Parathyroid adenoma (tissue), 2 donors: ENCODE measurements at regions not wholly inside any gene's neighbourhood (a gene's known extent, or its start where the extent isn't known, plus 50 kb on each side); places are given as distances from the start of the nearest gene placed in this dataset.

Experiments
- H2AFZ ChIP-seq: fragments of 300-600 bp; sonication (generic); one replicate; pipeline ENCODE4 v1.7.0; 2017; ENCODE audit warnings: antibody characterized with exemption, mild to moderate bottlenecking
- H3K27ac ChIP-seq: fragments of 300-600 bp; sonication (generic); one replicate; pipeline ENCODE4 v1.7.0; 2017
- H3K27me3 ChIP-seq: fragments of 300-600 bp; sonication (generic); one replicate; pipeline ENCODE4 v1.7.0; 2017; ENCODE audit warnings: low read length; ENCODE audit not compliant: control insufficient read depth, insufficient read depth
- H3K36me3 ChIP-seq: fragments of 300-600 bp; sonication (generic); one replicate; pipeline ENCODE4 v1.7.0; 2017; ENCODE audit warnings: low read length; ENCODE audit not compliant: control insufficient read depth, insufficient read depth
- H3K4me1 ChIP-seq: fragments of 300-600 bp; sonication (generic); one replicate; pipeline ENCODE4 v1.7.0; 2017; ENCODE audit warnings: control low read depth
- H3K4me2 ChIP-seq: fragments of 300-600 bp; sonication (generic); one replicate; pipeline ENCODE4 v1.7.0; 2017; ENCODE audit warnings: low read length
- H3K4me3 ChIP-seq: fragments of 300-600 bp; sonication (generic); one replicate; pipeline ENCODE4 v1.7.0; 2017; ENCODE audit warnings: low read depth, low read length
- H3K79me2 ChIP-seq: fragments of 300-600 bp; sonication (generic); one replicate; pipeline ENCODE4 v1.7.0; 2017; ENCODE audit warnings: control low read depth
- H3K9ac ChIP-seq: fragments of 300-600 bp; sonication (generic); one replicate; pipeline ENCODE4 v1.7.0; 2017; ENCODE audit warnings: mild to moderate bottlenecking
- H3K9me3 ChIP-seq: fragments of 300-600 bp; sonication (generic); one replicate; pipeline ENCODE4 v1.7.0; 2017; ENCODE audit warnings: low read length; ENCODE audit not compliant: control insufficient read depth
- TF ChIP-seq, protein P1 (sequence below): fragments of 300-600 bp; sonication (generic); IDR thresholded peaks from one replicate; pipeline ENCODE4 v1.7.0; 2017; ENCODE audit warnings: antibody characterized with exemption, mild to moderate bottlenecking
- donor health status: primary hyperparathyroidism.

DNA sequence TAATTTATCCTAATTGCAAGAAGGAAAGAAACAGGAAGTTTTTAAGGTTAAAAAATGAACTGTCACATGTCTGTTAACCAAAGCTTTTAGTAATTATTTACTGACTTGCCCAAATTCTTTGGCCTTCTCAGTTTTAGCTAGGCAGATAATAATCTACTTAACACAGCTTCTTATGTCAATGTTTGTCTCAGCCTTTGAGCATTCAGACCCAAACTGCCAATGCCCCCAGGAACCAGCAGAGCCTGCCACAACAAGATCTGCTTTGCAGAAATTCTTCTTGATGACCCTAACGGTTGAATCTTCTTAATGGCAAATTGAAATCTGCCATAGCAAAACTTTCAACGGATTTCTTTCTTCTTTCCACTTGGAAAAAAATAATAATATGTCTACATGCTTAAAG lies 792.4 kb upstream of the ADGRL2 start:
- no peaks in the 10 kb centered on the region for H3K9me3 ChIP-seq
- TF ChIP-seq, protein P1, sequence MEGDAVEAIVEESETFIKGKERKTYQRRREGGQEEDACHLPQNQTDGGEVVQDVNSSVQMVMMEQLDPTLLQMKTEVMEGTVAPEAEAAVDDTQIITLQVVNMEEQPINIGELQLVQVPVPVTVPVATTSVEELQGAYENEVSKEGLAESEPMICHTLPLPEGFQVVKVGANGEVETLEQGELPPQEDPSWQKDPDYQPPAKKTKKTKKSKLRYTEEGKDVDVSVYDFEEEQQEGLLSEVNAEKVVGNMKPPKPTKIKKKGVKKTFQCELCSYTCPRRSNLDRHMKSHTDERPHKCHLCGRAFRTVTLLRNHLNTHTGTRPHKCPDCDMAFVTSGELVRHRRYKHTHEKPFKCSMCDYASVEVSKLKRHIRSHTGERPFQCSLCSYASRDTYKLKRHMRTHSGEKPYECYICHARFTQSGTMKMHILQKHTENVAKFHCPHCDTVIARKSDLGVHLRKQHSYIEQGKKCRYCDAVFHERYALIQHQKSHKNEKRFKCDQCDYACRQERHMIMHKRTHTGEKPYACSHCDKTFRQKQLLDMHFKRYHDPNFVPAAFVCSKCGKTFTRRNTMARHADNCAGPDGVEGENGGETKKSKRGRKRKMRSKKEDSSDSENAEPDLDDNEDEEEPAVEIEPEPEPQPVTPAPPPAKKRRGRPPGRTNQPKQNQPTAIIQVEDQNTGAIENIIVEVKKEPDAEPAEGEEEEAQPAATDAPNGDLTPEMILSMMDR: no peak
- H3K27ac ChIP-seq: no peak overlapping the region
- H3K9ac ChIP-seq: no peak overlapping the region
- H2AFZ ChIP-seq: no peak overlapping the region
- H3K4me1 ChIP-seq: peaks cover 3% of the 10 kb centered on the region
- peaks cover 2% of the 10 kb centered on the region for H3K36me3 ChIP-seq
- H3K4me2 ChIP-seq: peak overlapping the region; percentile 12
- H3K4me3 ChIP-seq: no peak overlapping the region
- no peaks in the 10 kb centered on the region for H3K79me2 ChIP-seq
- H3K27me3 ChIP-seq: no peaks in the 10 kb centered on the region

DNA sequence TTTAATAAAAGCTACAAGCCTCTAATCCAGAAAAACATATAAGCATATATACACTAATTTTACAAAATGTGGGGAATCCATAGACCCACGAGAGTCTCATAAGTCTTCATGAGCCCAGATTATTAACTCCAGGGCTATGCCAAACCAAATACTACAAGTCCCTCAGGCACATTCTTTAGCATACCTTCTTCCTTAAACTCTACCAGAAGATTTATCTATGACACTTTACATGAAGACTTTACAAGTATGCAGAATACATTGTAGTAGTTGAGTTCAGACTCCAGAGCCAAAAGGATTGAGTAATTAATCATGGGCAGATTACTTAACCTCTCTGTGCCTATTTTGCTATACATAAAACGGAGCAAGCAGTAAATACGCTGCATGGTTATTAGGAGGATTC lies 793.7 kb upstream of the ADGRL2 start:
- Histone ChIP-seq H2AFZ (no peak overlapping the region), H3K4me3 (no peak overlapping the region), H3K27me3 (no peaks in the 10 kb centered on the region), H3K27ac (no peak overlapping the region), H3K36me3 (peaks cover 2% of the 10 kb centered on the region), H3K9ac (no peak overlapping the region), H3K4me1 (peaks cover 3% of the 10 kb centered on the region), H3K79me2 (no peaks in the 10 kb centered on the region), H3K4me2 (no peak overlapping the region), H3K9me3 (no peaks in the 10 kb centered on the region)
- TF ChIP-seq, protein P1: no peak

DNA sequence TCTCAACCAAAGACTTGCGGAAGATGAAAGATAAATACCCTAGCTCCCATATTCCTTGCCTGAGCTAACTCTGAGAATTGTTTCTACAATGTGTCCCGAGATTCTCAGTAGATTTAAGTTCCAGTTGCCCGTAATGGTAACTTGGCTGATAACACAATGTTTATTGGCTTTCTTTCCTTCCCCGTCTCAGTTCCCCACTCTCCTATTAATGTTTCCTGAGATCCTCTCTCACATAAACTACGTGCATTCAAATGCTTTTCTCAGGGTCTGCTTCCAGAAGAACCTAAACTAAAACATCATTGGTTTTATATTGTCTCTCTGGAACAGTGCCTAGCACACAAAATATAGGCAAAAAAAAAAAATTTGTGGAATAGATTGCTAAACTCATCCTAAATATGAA lies 794.2 kb upstream of the ADGRL2 start:
- Histone ChIP-seq H3K27ac (no peak overlapping the region), H3K79me2 (no peaks in the 10 kb centered on the region), H3K4me1 (peaks cover 3% of the 10 kb centered on the region), H3K9ac (no peak overlapping the region), H2AFZ (no peak overlapping the region), H3K9me3 (no peaks in the 10 kb centered on the region), H3K4me3 (no peak overlapping the region), H3K36me3 (peaks cover 2% of the 10 kb centered on the region), H3K27me3 (no peaks in the 10 kb centered on the region), H3K4me2 (no peak overlapping the region)
- TF ChIP-seq, protein P1: no peak

DNA sequence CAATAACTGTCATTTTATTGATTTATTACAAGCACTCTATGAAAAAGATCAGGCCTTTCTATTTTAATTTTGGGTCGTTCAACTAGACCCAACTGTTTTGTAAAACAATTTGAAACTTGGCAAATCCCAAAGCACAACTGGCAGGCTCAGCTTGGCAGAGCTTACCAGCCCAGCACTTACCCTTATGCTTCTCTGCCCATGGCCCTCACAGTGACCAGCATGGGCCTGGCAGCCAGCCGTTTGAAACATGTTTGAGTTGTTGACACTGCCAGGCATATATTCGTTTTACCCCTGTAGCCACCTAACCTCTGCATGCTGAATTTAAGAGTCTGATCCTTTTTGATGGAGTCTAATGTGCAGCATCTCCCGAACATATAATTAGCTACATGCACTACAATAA lies 796.7 kb upstream of the ADGRL2 start:
- Histone ChIP-seq H3K9ac (no peak overlapping the region), H3K27me3 (no peaks in the 10 kb centered on the region), H2AFZ (no peak overlapping the region), H3K36me3 (no peaks in the 10 kb centered on the region), H3K4me2 (no peak overlapping the region), H3K4me3 (no peak overlapping the region), H3K79me2 (no peaks in the 10 kb centered on the region), H3K4me1 (peaks cover 3% of the 10 kb centered on the region), H3K9me3 (no peaks in the 10 kb centered on the region), H3K27ac (no peak overlapping the region)
- TF ChIP-seq, protein P1: no peak

DNA sequence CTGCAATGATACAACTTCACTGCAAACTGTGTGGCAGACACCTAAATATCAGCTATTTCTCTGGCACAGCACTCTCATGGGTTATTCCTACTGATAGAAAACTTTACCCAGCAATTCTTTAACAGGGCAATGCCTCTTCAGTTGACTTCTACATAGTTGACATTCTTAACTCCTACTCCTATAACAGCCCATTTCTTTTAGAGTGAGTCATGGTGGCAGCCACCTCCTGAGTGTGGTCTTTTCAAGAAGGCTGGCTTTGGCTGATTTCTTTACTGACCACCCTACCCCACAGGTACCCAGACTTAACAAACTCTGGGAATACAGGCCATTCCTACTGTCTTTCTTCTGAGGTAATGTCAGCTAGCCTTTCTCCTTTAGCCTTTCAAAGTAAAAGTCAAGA lies 805.8 kb upstream of the ADGRL2 start:
- Histone ChIP-seq H3K36me3 (no peaks in the 10 kb centered on the region), H3K4me1 (no peaks in the 10 kb centered on the region), H3K4me3 (no peak overlapping the region), H3K27ac (no peak overlapping the region), H3K9me3 (no peaks in the 10 kb centered on the region), H3K27me3 (no peaks in the 10 kb centered on the region), H2AFZ (no peak overlapping the region), H3K4me2 (no peak overlapping the region), H3K79me2 (no peaks in the 10 kb centered on the region), H3K9ac (no peak overlapping the region)
- TF ChIP-seq, protein P1: no peak
